ENCODE measurements at regions not wholly inside any gene's neighbourhood (a gene's known extent, or its start where the extent isn't known, plus 50 kb on each side); places are given as distances from the start of the nearest gene placed in this dataset.

DNA sequence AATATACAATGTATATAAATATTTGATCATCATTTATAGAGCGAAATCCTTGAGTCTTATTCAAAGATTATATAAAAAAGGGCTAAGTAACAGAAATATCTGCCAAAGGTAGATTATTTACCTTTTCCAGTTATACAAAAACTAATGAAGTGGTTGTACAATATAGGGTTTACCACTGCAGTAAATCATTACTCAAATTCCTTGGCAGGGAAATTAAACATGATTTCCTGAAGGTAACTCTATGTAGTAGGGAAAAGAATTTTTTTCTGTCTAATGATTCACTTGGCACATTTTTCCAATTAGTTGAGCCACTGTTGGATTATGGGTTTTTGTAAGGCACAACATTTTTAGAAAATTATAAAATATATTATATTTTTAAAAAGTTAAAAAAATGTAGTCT is 129.6 kb downstream of the NR2F2 start:
- Histone ChIP-seq H3K4me1 (no peaks in the 10 kb centered on the region), H3K27ac (no peak overlapping the region), H3K36me3 (no peaks in the 10 kb centered on the region), H3K4me3 (no peak overlapping the region), H3K9me3 (no peaks in the 10 kb centered on the region), H3K27me3 (ENCODE audit: low read depth) (no peaks in the 10 kb centered on the region)
- DNase-seq (no peak), ATAC-seq (no peak)
- intact Hi-C loops (cut with DNase I) = no loop called here
- TF ChIP-seq, protein P1, sequence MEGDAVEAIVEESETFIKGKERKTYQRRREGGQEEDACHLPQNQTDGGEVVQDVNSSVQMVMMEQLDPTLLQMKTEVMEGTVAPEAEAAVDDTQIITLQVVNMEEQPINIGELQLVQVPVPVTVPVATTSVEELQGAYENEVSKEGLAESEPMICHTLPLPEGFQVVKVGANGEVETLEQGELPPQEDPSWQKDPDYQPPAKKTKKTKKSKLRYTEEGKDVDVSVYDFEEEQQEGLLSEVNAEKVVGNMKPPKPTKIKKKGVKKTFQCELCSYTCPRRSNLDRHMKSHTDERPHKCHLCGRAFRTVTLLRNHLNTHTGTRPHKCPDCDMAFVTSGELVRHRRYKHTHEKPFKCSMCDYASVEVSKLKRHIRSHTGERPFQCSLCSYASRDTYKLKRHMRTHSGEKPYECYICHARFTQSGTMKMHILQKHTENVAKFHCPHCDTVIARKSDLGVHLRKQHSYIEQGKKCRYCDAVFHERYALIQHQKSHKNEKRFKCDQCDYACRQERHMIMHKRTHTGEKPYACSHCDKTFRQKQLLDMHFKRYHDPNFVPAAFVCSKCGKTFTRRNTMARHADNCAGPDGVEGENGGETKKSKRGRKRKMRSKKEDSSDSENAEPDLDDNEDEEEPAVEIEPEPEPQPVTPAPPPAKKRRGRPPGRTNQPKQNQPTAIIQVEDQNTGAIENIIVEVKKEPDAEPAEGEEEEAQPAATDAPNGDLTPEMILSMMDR (IDR thresholded peaks at IDR 0.05) = no peak

DNA sequence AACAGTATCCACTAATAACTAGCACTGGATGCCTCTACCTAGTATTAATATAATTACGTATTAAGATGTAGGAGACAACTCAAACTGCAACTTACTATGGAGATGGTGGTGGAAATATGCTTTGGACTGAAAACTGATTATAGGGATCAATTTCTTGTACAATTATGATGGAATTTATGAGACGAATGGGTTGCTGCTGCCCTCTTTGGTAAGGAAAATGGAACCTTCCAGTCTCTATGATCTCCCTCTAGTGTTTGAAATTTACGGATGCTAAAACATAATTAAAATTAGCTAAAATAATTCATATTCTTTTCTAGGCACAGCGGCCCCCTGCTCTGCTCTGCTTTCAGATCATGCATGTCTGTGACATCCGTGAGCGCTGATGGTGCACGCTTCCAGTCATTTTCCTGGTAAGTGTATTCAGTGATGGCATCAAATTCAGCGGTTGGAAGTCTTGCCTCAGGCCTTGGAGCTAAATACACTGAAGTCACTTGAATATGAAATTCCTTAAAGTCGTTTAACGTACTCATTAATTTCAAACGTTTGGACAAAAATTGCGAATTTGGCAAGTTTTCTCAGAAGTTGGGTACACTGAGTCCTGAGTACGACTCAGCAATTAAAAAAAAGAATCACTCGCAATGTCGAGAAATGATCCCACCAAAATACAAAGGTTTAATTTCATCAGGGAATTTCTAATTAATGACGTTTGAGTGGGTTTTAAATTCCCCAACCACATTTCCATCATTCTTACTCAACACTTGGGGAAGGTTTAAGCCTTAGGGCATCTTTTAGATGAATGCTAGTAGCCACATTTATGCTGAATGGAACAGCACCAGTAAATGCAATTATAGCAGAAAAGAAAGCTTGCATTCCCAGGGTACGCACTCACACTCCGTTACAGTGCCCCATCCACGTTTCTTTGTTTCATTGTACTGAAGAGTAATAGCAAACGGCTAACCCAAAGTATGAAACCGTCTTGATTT is 132.6 kb downstream of the NR2F2 start:
- no peak for DNase-seq
- TF ChIP-seq, protein P1 (IDR thresholded peaks at IDR 0.05) = peak; percentile 7
- no peaks in the 10 kb centered on the region for H3K36me3 ChIP-seq
- H3K4me1 ChIP-seq = no peaks in the 10 kb centered on the region
- ATAC-seq = no peak
- peaks cover 9% of the 10 kb centered on the region for H3K27me3 ChIP-seq (ENCODE audit: low read depth)
- intact Hi-C loops (cut with DNase I) = no loop called here
- no peak overlapping the region for H3K4me3 ChIP-seq
- H3K9me3 ChIP-seq = no peaks in the 10 kb centered on the region
- no peak overlapping the region for H3K27ac ChIP-seq

DNA sequence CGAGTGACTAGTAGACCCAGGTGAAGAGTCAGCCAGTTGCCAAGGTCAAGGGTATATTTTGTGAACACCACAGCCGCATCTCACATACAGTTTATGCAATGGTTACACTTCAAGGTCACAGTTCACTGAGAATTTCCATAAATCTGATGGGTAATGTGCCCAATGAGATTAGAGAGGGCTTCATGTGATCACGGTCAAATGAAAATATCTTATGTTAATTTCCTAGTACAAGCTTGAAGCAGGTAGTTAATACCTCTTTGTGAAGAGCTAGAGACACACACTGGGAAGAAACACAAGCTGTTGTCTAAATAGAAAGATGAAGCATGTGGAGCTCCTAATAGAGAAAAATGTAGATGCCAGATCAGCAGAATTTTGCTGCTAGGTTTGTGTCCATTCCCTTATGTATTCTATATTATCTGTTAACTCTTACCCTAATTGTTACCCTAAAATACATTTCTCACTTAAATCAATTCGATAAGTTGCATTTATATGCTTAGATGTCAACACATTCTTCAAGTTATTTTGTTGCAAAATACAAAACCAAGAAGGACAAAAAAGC is 136.0 kb downstream of the NR2F2 start:
- Histone ChIP-seq H3K36me3 (no peaks in the 10 kb centered on the region), H3K4me1 (no peaks in the 10 kb centered on the region), H3K4me3 (no peak overlapping the region), H3K9me3 (no peaks in the 10 kb centered on the region), H3K27me3 (ENCODE audit: low read depth) (peaks cover 17% of the 10 kb centered on the region), H3K27ac (no peak overlapping the region)
- DNase-seq (no peak), ATAC-seq (no peak)
- intact Hi-C loops (cut with DNase I) = no loop called here
- TF ChIP-seq, protein P1 (IDR thresholded peaks at IDR 0.05) = no peak

DNA sequence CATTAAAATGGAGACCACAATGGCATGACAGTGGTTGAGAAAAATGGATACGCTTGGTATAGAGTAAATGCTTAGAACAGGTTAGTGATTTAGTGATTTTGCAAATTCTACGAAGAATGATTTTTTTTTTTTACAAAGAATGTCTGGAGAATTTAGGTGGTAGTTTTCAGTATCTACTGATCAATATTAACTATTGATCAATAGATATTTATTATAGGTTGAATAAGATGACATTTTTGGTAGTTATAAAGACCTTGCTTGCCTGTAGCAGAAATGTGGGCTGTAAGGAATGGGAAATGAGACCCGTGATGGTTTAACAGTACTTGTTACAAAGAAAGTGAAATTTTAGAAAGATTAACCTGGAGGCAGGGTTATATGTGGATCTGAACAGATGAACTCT is 137.5 kb downstream of the NR2F2 start:
- Histone ChIP-seq H3K27me3 (ENCODE audit: low read depth) (peaks cover 17% of the 10 kb centered on the region), H3K36me3 (no peaks in the 10 kb centered on the region), H3K4me1 (no peaks in the 10 kb centered on the region), H3K4me3 (no peak overlapping the region), H3K27ac (no peak overlapping the region), H3K9me3 (no peaks in the 10 kb centered on the region)
- ATAC-seq = no peak
- intact Hi-C loops (cut with DNase I) = no loop called here
- TF ChIP-seq, protein P1 (IDR thresholded peaks at IDR 0.05) = no peak
- DNase-seq = no peak

DNA sequence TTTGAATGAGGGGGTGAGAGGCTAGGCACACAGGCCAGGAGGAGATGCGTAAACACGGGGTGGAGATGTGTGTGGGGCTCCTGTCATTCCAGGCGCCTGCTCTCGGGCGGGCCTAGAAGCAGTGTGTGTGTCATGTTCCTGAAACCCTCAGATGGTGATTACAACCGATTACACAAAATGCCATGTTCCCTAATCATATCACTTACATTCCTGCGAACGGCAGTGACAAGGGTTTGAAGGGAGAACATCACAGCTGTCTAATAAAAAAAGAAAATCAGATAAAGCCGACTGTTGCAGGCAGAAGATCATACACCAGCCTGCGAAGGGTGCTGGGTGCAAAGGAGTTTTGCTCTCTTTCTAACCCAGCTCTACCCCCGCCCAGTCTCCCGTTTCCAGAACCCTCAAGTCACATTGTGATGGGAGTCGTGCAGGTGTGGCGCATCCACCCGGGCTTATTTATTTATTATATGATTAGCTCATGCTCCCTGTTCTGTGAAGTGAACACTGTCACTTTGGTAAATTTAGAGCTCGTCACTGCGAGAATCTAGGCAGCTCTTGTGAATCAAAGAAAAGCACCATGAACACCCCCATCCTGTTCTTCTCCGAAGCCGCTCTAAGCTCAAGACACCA is 140.3 kb downstream of the NR2F2 start:
- H3K36me3 ChIP-seq = no peaks in the 10 kb centered on the region
- DNase-seq (no peak), ATAC-seq (no peak)
- no peaks in the 10 kb centered on the region for H3K9me3 ChIP-seq
- TF ChIP-seq, protein P1 (IDR thresholded peaks at IDR 0.05) = no peak
- no peak overlapping the region for H3K4me3 ChIP-seq
- intact Hi-C loops (cut with DNase I) = no loop called here
- H3K27ac ChIP-seq = no peak overlapping the region
- peaks cover 17% of the 10 kb centered on the region for H3K27me3 ChIP-seq (ENCODE audit: low read depth)
- no peaks in the 10 kb centered on the region for H3K4me1 ChIP-seq
